ENCODE measurements at regions not wholly inside any gene's neighbourhood (a gene's known extent, or its start where the extent isn't known, plus 50 kb on each side); places are given as distances from the start of the nearest gene placed in this dataset.
"Not testable (repeated sequence)": the region's sequence is repeated elsewhere in the genome, so short reads cannot be mapped to it uniquely, and the experiment has no call there.

- no peak for TF ChIP-seq CTCF (IDR thresholded peaks at IDR 0.05)
- Histone ChIP-seq H3K9me3 (ENCODE audit: control insufficient read depth, insufficient read depth, low read length) (no peaks in the 10 kb centered on the region), H3K4me1 (ENCODE audit: control insufficient read depth, insufficient read depth, low read length) (peaks cover 39% of the 10 kb centered on the region), H3K27me3 (ENCODE audit: control insufficient read depth, insufficient read depth, low read length) (no peaks in the 10 kb centered on the region), H3K4me3 (ENCODE audit: low read length) (no peak overlapping the region), H3K27ac (ENCODE audit: low read length) (no peak overlapping the region), H3K36me3 (ENCODE audit: control insufficient read depth, insufficient read depth, low read length) (no peaks in the 10 kb centered on the region)
- intact Hi-C loops (cut with micrococcal nuclease), result no loop called here
- peak overlapping the region in 1 of 2 donors; percentile 89 for H3K27ac Mint-ChIP-seq
- DNase-seq (no peak), ATAC-seq (no peak)
- peaks cover 0 to 2% of the 10 kb centered on the region in 2 donors for H3K27me3 Mint-ChIP-seq (ENCODE audit: low read depth in 2 of 2)
- H3K4me3 Mint-ChIP-seq, result no peak overlapping the region
- no peaks in the 10 kb centered on the region for H3K36me3 Mint-ChIP-seq
- peaks cover 39 to 42% of the 10 kb centered on the region in 2 donors for H3K4me1 Mint-ChIP-seq
- 78% methylated on average over 3 of the region's 3 CpGs for WGBS (ENCODE audit: insufficient coverage)
- no peaks in the 10 kb centered on the region for H3K9me3 Mint-ChIP-seq
These were observed 124.6 kb upstream of the ARHGEF3 start for GRCh38 chr3:56926243-56926946.

- WGBS (ENCODE audit: insufficient coverage), result 100% methylated on average over 1 of the region's 1 CpG
- intact Hi-C loops (cut with micrococcal nuclease), result not testable (repeated sequence)
These were observed 123.0 kb upstream of the ARHGEF3 start for GRCh38 chr3:56924700-56925099.

GRCh38 chr3:56923526-56924224 lies 121.9 kb upstream of the ARHGEF3 start:
- Histone ChIP-seq H3K27me3 (ENCODE audit: control insufficient read depth, insufficient read depth, low read length) (no peaks in the 10 kb centered on the region), H3K36me3 (ENCODE audit: control insufficient read depth, insufficient read depth, low read length) (no peaks in the 10 kb centered on the region), H3K4me3 (ENCODE audit: low read length) (no peak overlapping the region), H3K9me3 (ENCODE audit: control insufficient read depth, insufficient read depth, low read length) (no peaks in the 10 kb centered on the region), H3K4me1 (ENCODE audit: control insufficient read depth, insufficient read depth, low read length) (peaks cover 46% of the 10 kb centered on the region), H3K27ac (ENCODE audit: low read length) (peak overlapping the region; percentile 65)
- Mint-ChIP-seq H3K27ac (peak overlapping the region; percentile 89 to 90), H3K9me3 (no peaks in the 10 kb centered on the region), H3K27me3 (ENCODE audit: low read depth in 2 of 2) (no peaks in the 10 kb centered on the region), H3K36me3 (no peaks in the 10 kb centered on the region), H3K4me3 (peak overlapping the region; percentile 75), H3K4me1 (peaks cover 43 to 51% of the 10 kb centered on the region in 2 donors)
- ATAC-seq, result peak; percentile 83 to 87 (median 83)
- DNase-seq, result peak in 1 of 2 donors; percentile 86
- WGBS (ENCODE audit: insufficient coverage), result 0% methylated on average over 3 of the region's 3 CpGs
- TF ChIP-seq CTCF (IDR thresholded peaks at IDR 0.05), result no peak
- intact Hi-C loops (cut with micrococcal nuclease), result no loop called here

More at GRCh38 chr3:56924700-56925099, 123.0 kb upstream of the ARHGEF3 start:
- not testable (repeated sequence) for H3K27me3 Mint-ChIP-seq (ENCODE audit: low read depth in 2 of 2); H3K9me3 ChIP-seq (ENCODE audit: control insufficient read depth, insufficient read depth, low read length); H3K4me3 Mint-ChIP-seq; H3K27me3 ChIP-seq (ENCODE audit: control insufficient read depth, insufficient read depth, low read length); H3K36me3 ChIP-seq (ENCODE audit: control insufficient read depth, insufficient read depth, low read length); H3K36me3 Mint-ChIP-seq; H3K4me3 ChIP-seq (ENCODE audit: low read length); H3K9me3 Mint-ChIP-seq; ATAC-seq; DNase-seq
- Histone ChIP-seq H3K4me1 (ENCODE audit: control insufficient read depth, insufficient read depth, low read length) (peaks cover 43% of the 10 kb centered on the region), H3K27ac (ENCODE audit: low read length) (peak overlapping the region; percentile 65)
- Mint-ChIP-seq H3K4me1 (peaks cover 43 to 45% of the 10 kb centered on the region in 2 donors), H3K27ac (peak overlapping the region; percentile 89 to 90)

All from natural killer cell (primary cell).